GM12878 (cell line): ENCODE measurements at regions not wholly inside any gene's neighbourhood (a gene's known extent, or its start where the extent isn't known, plus 50 kb on each side); places are given as distances from the start of the nearest gene placed in this dataset.

ENCODE experiments used
- BHLHE40 ChIP-seq, 2 experiments: fragments of 450-650 bp in 1 of 2; IDR thresholded peaks; 2 replicates each; pipeline ENCODE4 v1.6.1; 2011 to 2017; ENCODE audit warnings: low read depth in 2 of 2, borderline replicate concordance in 1 of 2, improper control_type of control experiment in 1 of 2, low read length in 1 of 2, mild to moderate bottlenecking in 1 of 2
- BMI1 ChIP-seq: fragments of 450-650 bp; IDR thresholded peaks from 2 replicates; pipeline ENCODE4 v1.6.1; 2016; ENCODE audit warnings: mild to moderate bottlenecking, moderate library complexity, borderline replicate concordance
- EZH2 ChIP-seq: IDR thresholded peaks from 2 replicates; pipeline ENCODE4 v1.6.1; 2012; ENCODE audit warnings: low read depth, mild to moderate bottlenecking, control low read depth, inconsistent platforms, low read length, borderline replicate concordance; ENCODE audit not compliant: control insufficient read depth
- POLR2AphosphoS5 ChIP-seq: IDR thresholded peaks from 2 replicates; pipeline ENCODE4 v1.6.1; 2011; ENCODE audit warnings: mild to moderate bottlenecking, low read length, inconsistent platforms
- POU2F2 ChIP-seq: IDR thresholded peaks from 3 replicates; pipeline ENCODE4 v1.6.1; 2011; ENCODE audit warnings: low read depth, mild to moderate bottlenecking, low read length, borderline replicate concordance
- TCF7 ChIP-seq: IDR thresholded peaks from 2 replicates; pipeline ENCODE4 v1.6.1; 2014; ENCODE audit warnings: antibody characterized with exemption, borderline replicate concordance

- TF ChIP-seq POU2F2 (no peak), BMI1 (no peak), POLR2AphosphoS5 (no peak), BHLHE40 (IDR thresholded peaks at IDR 0.05; ENCODE audit: borderline replicate concordance in 1 of 2, low read depth in 2 of 2, low read length in 1 of 2) (no peak), TCF7 (no peak), EZH2 (no peak)
Observed at GRCh38 chr4:164377277-164377676, 376.7 kb upstream of the SMIM31 start.
